ENCODE measurements at regions not wholly inside any gene's neighbourhood (a gene's known extent, or its start where the extent isn't known, plus 50 kb on each side); places are given as distances from the start of the nearest gene placed in this dataset.

GRCh38 chr10:36063396-36063795 lies 421.3 kb upstream of the FZD8 start:
- no peak for TF ChIP-seq POLR2AphosphoS5 (IDR thresholded peaks at IDR 0.05; ENCODE audit: low read depth, low read length)
- no peak for TF ChIP-seq POLR2A (IDR thresholded peaks at IDR 0.05; ENCODE audit: low read depth, low read length)
- no peak for TF ChIP-seq TAF1 (IDR thresholded peaks at IDR 0.05; ENCODE audit: borderline replicate concordance, low read depth, low read length)

Data from GM12892 (cell line).